ENCODE measurements at regions not wholly inside any gene's neighbourhood (a gene's known extent, or its start where the extent isn't known, plus 50 kb on each side); places are given as distances from the start of the nearest gene placed in this dataset.

- Histone ChIP-seq H3K4me3 (replicated peaks in 1 of 3; ENCODE audit: insufficient read depth in 1 of 3, low read depth in 1 of 3, low read length in 3 of 3) (no peak overlapping the region), H3K9ac (replicated peaks; ENCODE audit: extremely low read depth, insufficient read depth, low read length) (no peak overlapping the region), H3K4me2 (ENCODE audit: insufficient read depth, low read length) (no peak overlapping the region), H4K20me1 (replicated peaks; ENCODE audit: control insufficient read depth, extremely low read depth, insufficient read depth, low read length) (no peaks in the 10 kb centered on the region), H3K9me1 (replicated peaks; ENCODE audit: control insufficient read depth, extremely low read depth, insufficient read depth, low read length) (no peaks in the 10 kb centered on the region), H3K36me3 (ENCODE audit: control insufficient read depth in 2 of 2, extremely low read depth in 1 of 2, insufficient read depth in 2 of 2, low read length in 2 of 2) (no peaks in the 10 kb centered on the region), H2AFZ (ENCODE audit: low read depth, low read length) (peak overlapping the region; percentile 20), H3K79me2 (ENCODE audit: control insufficient read depth, insufficient read depth, low read length) (no peaks in the 10 kb centered on the region), H3K9me3 (replicated peaks; ENCODE audit: control insufficient read depth, insufficient read depth, low read length) (no peaks in the 10 kb centered on the region), H3K4me1 (ENCODE audit: control insufficient read depth, extremely low read depth, insufficient read depth, low read length) (no peaks in the 10 kb centered on the region), H3K27ac (ENCODE audit: insufficient read depth, low read depth, low read length) (no peak overlapping the region), H3K27me3 (ENCODE audit: control insufficient read depth in 2 of 2, insufficient read depth in 2 of 2, low read length in 2 of 2) (no peaks in the 10 kb centered on the region)
- no peak for FAIRE-seq
- intact Hi-C loops (cut with micrococcal nuclease) = no loop called here
- ChIA-PET POLR2A (no interaction called here), CTCF (no interaction called here)
- peak; percentile 70 for DNase-seq (ENCODE audit: low read depth, low spot score)
- BruUV-seq (replicated peaks) = no TSS peak
- dilution Hi-C loops (cut with MboI; ENCODE audit: extremely low pct_ligation_motif_present, low sequenced_read_pairs) = no loop called here
- peak; percentile 67 for TF ChIP-seq FOS (IDR thresholded peaks at IDR 0.05; ENCODE audit: borderline replicate concordance, insufficient read depth, low read length)
- TF ChIP-seq EZH2 (IDR thresholded peaks at IDR 0.05; ENCODE audit: borderline replicate concordance, low read depth, low read length, severe bottlenecking) = no peak
Observed at GRCh38 chr12:115341442-115341841, 657.5 kb upstream of the TBX3 start.

- no peaks in the 10 kb centered on the region for H3K9me3 ChIP-seq (replicated peaks; ENCODE audit: control insufficient read depth, insufficient read depth, low read length)
- dilution Hi-C loops (cut with MboI; ENCODE audit: extremely low pct_ligation_motif_present, low sequenced_read_pairs) (no loop called here), intact Hi-C loops (cut with micrococcal nuclease) (no loop called here)
- ChIA-PET CTCF (no interaction called here), POLR2A (no interaction called here)
- BruUV-seq (replicated peaks) = no TSS peak
- H3K27me3 ChIP-seq (ENCODE audit: control insufficient read depth in 2 of 2, insufficient read depth in 2 of 2, low read length in 2 of 2) = no peaks in the 10 kb centered on the region
- no peaks in the 10 kb centered on the region for H3K79me2 ChIP-seq (ENCODE audit: control insufficient read depth, insufficient read depth, low read length)
- H2AFZ ChIP-seq (ENCODE audit: low read depth, low read length) = no peak overlapping the region
- H3K4me1 ChIP-seq (ENCODE audit: control insufficient read depth, extremely low read depth, insufficient read depth, low read length) = no peaks in the 10 kb centered on the region
- no peak overlapping the region for H3K4me2 ChIP-seq (ENCODE audit: insufficient read depth, low read length)
- H3K9ac ChIP-seq (replicated peaks; ENCODE audit: extremely low read depth, insufficient read depth, low read length) = no peak overlapping the region
- TF ChIP-seq MAX (IDR thresholded peaks at IDR 0.05; ENCODE audit: insufficient read depth, insufficient read length) (no peak), POLR2A (IDR thresholded peaks at IDR 0.05; ENCODE audit: low read depth, low read length) (no peak), EZH2 (IDR thresholded peaks at IDR 0.05; ENCODE audit: borderline replicate concordance, low read depth, low read length, severe bottlenecking) (no peak), GATA2 (IDR thresholded peaks at IDR 0.05; ENCODE audit: insufficient read depth, insufficient read length, low read depth, low read length) (no peak)
- H3K27ac ChIP-seq (ENCODE audit: insufficient read depth, low read depth, low read length) = no peak overlapping the region
- H3K36me3 ChIP-seq (ENCODE audit: control insufficient read depth in 2 of 2, extremely low read depth in 1 of 2, insufficient read depth in 2 of 2, low read length in 2 of 2) = no peaks in the 10 kb centered on the region
- H3K4me3 ChIP-seq (replicated peaks in 1 of 3; ENCODE audit: insufficient read depth in 1 of 3, low read depth in 1 of 3, low read length in 3 of 3) = no peak overlapping the region
- DNase-seq (ENCODE audit: low read depth, low spot score) (no peak), FAIRE-seq (no peak)
- H3K9me1 ChIP-seq (replicated peaks; ENCODE audit: control insufficient read depth, extremely low read depth, insufficient read depth, low read length) = no peaks in the 10 kb centered on the region
- H4K20me1 ChIP-seq (replicated peaks; ENCODE audit: control insufficient read depth, extremely low read depth, insufficient read depth, low read length) = no peaks in the 10 kb centered on the region
Observed at GRCh38 chr12:115338566-115339294, 654.8 kb upstream of the TBX3 start.

Data from endothelial cell of umbilical vein (primary cell).